CD4-positive, alpha-beta T cell treated with Interleukin-4 for 4 hours (primary cell): ENCODE measurements at regions not wholly inside any gene's neighbourhood (a gene's known extent, or its start where the extent isn't known, plus 50 kb on each side); places are given as distances from the start of the nearest gene placed in this dataset.

Experiments used
- DNase-seq: peaks from one replicate; pipeline ENCODE4 v3.0.0-alpha.2; 2020

GRCh38 chr12:69099201-69099837 lies 140.1 kb upstream of the CPSF6 start:
- DNase-seq, result no peak

DNA sequence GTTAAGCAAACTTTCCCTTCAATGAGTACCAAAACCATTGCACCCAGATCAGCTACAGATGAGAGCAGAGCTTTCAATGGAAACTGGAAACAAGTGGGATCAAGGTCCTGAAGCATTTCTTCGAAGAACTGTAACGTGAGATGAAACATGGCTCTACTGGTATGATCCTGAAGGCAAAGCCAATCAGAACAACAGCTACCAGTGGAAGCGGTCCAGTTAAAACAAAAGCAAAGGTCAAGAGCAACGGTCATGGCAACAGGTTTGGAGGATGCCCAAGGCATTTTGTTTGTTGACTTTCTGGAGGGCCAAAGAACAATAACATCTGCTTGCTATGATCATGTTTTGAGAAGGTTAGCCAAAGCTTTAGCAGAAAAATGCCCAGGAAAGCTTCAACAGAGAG lies 137.9 kb upstream of the CPSF6 start:
- DNase-seq, result no peak

DNA sequence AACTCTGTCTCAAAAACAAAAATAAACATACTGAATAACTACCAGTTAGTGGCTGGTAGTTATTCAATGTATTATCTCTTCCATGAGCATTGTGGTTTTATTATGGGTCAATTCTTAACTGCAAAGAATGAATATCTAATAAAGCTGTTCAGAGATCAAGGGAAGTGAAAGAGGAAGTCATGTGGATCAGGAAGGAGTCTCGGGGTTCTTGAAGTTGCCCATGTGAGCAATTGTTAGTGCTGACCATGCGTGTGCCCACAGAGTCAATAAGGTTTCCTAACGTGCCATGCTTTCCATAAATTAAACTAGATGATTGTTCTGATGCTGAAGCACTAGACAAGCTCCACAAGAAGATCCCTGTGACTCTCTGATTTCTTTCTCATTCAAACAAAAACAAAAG lies 136.5 kb upstream of the CPSF6 start:
- DNase-seq, result no peak

- DNase-seq, result no peak
Measured at GRCh38 chr12:69105101-69105962, 134.0 kb upstream of the CPSF6 start.

- no peak for DNase-seq
Measured at GRCh38 chr12:69106482-69107118, 132.8 kb upstream of the CPSF6 start.

DNA sequence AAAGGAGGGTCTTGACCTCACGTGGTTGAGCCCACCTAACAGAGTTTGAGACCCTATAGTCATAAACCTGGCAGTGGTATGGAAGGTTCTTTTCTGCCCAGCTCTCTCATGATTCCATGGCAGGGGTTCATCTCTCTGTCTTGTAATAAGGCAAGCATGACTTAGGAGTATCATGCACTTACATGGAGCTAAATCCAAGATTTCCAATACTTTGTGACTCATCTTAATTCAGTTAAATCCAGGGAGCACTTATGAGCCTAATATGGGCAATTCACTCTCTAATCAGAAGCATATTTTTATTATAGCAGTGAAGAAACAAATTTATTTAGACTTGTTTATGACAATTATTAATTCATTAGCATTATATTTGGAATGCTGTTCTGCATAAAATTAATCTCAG lies 131.8 kb upstream of the CPSF6 start:
- DNase-seq, result no peak

DNA sequence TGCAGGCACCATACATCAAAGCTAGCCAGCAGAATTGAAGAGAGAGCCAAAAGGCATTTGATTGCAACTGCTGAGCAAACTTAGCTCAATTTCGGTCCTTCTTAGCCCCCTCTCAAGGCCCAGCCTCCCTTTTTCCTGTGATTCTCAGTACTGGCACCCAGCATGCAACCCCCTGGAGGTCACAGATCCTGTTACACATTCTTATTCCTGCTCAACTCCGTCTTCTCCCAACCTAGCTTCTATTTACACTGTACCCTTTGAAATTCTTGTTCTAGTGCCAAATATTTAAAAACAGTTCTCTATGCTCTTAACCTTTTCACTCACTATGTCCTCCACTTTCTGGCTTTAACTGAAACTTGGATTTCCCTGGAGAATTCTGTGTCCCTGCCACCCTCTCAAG lies 131.3 kb upstream of the CPSF6 start:
- no peak for DNase-seq

- DNase-seq, result no peak
Measured at GRCh38 chr12:69112616-69113015, 126.8 kb upstream of the CPSF6 start.

DNA sequence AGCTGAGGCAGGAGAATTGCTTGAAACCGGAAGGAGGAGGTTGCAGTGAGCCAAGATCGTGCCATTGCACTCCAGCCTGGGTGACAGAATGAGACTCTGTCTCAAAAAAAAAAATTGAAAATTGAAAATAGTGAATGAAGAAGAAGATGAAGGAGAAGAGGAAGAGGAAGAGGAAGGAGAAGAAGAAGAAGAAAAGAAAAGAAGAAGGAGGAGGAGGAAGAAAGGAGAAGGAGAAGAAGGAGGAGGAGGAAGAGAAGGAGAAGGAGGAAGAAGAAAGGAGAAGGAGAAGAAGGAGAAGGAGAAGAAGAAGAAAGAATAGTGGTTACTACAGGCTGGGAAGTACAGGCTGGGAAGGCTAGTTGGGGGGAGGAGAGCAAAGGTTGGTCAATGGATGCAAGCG lies 124.3 kb upstream of the CPSF6 start:
- no peak for DNase-seq

DNA sequence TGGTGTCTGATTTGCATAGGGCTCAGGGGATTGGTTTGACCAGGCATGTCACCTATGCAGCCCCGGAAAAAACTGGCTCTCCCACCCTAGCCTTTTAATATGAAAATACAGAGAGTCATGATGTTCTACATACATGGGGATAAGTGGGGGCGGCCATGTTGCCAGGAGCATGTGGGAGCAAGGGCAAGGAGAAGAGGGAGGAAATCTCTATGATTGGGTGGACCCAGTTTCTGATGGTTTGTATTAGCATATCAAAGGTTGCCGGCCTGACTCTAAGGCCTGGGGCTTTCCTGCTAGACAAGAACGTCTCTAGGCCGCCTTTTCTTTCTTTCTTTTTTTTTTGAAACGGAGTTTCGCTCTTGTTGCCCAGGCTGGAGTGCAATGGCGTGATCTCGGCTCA lies 123.4 kb upstream of the CPSF6 start:
- no peak for DNase-seq

DNA sequence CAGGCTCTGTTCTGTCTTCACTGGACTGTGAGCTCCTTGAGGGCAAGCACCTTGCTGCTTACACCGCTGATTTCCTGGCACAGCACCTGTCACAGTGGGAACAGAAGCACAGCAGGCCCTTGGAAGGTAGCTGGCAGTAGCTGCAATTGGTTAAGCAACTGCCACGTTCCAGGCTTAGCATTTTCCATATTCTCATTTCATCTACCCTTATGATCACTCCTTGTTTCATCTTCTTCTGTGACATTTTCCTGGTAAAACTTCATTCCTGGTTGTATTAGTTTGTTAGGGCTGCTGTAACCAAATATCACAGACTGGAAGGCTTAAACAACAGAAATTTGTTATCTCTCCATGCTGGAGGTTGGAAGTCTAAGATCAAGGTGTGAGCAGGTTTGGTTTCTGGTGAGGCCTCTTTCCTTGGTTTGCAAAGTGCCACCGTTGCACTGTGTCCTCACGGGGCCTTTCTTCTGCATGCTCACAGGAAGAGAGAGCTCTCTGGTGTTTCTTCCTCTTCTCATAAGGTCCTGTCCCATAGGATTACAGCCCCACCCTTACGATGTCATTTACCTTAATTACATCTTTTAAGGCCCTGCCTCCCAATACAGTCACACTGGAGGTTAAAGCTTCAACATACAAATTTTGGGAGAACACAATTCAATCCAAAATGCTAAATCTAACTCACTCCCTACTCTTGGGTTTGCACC lies 121.7 kb upstream of the CPSF6 start:
- DNase-seq, result no peak

- DNase-seq, result no peak
Measured at GRCh38 chr12:69118516-69118915, 120.9 kb upstream of the CPSF6 start.

DNA sequence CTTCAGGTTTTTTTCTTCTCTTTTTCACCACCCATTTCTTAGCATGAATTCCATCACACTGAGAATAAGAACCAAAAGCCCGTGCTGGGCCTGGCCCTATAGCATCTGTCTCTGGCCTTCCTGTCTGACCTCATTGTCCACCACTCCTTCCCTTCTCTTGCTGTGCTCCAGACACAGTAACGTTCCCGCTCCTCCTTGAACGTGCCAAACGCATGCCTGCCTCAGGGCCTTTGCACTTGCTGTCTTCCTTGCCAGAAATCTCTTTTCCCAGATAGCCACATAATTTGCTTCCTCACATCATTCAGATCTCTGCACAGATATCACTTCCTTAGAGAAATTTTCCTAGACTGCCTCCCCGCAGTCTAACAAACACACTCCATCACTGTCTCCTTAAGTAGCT lies 119.6 kb upstream of the CPSF6 start:
- DNase-seq, result no peak

GRCh38 chr12:69120354-69120753 lies 119.0 kb upstream of the CPSF6 start:
- DNase-seq, result no peak

GRCh38 chr12:69123311-69123710 lies 116.1 kb upstream of the CPSF6 start:
- DNase-seq, result no peak

- no peak for DNase-seq
Measured at GRCh38 chr12:69123919-69124638, 115.3 kb upstream of the CPSF6 start.

DNA sequence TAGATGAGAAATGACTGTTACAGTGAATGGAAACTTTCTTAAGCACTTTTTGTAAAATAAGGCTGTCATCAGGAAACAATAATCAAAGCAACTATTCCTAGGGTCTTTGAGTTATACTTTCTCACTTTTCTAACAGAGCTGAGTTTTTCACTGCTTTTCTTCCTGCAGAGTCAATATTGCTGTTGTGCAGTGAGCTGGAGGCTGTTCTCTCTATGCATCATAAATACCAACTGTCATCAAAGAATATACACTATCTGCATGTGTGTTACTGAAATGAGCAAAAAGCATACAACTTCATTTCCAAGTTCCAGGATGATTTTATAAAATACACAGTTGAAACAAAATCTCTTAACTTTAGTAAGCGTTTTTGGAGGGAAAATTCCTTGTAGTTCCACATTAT lies 110.4 kb upstream of the CPSF6 start:
- no peak for DNase-seq

DNA sequence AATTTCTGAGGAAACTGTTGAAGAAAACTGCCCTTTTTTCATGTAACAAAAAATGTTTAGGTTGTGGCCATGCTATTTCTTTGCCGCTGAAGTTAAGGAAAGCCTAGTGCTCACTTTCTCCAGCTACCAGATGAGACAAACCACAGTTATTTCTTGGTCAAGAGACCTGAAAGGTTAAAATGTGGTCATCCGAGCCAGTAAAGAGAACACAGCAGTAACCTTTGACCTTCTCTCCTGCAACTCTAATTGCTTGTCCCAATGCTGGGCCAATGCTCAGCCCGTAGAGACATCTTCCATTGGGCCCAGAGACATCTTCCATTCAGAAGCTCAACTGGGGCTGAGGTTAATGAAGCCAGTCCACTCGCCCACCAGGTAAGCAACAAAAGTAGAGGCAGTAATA lies 109.8 kb upstream of the CPSF6 start:
- DNase-seq, result no peak

DNA sequence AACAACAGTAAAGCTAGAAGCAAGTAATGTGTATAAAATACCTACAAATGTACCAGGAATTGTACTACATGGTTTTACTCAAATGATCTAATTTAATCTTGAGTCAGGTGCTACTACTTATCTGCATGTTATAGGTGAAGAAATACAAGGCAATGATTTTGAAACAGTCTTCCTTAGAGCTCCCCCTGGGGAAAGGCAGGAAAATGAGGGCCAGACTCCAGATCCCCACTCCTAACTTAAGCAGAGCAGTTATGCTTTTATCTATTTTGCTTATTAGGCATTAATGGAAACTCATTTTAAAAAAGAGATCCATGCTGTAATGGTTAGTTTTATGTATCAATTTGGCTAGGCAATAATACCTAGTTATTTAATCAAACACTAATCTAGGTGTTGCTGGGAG lies 109.3 kb upstream of the CPSF6 start:
- DNase-seq, result no peak

DNA sequence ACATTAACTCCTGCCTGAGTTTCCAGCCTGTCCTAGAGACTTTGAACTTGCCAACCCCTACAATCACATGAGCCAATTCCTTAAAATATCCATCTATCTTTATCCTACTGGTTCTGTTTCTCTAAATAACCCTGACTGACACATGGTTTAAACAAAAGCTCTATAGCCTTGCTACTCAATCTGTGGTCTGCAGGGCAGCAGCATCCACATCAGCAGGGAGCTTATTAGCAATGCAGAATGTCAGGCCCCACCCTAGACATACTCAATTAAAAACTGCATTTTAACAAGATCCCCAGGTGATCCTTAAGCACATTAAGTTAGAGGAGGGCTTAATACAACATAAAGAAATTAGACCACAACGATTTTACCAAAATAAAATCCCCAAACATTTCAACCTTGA lies 108.3 kb upstream of the CPSF6 start:
- no peak for DNase-seq

DNA sequence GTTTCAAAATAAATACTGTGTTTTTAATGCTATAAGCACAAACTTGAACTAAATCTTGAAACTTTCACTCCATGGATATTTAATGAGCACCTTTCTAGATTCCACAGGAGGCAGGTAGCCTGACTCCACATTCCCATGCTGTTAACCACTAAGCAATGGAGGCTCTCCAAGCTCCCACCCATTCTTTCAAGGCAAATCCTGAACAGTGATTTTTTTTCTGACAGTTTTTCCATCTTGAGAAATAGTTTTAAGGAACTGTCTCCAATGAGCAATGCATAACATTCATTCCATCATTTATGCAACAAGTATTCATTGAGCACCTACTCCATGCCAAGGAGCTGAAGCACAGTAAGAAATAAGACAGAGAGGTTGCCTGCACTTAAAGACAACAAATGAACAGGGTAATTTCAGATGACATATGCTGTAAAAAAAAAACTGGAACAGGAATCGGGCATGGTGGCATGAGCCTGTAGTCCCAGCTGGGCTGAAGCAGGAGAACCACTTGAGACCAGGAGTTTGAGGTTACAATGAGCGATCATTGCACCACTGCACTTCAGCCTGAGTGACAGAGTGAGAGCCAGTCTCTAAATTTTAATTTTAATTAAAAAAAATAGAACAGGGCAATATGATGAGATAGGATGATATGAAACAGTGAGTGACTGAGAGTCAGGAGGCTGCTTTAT lies 102.3 kb upstream of the CPSF6 start:
- DNase-seq, result no peak

GRCh38 chr12:69141074-69141473 lies 98.3 kb upstream of the CPSF6 start:
- DNase-seq, result no peak
